ENCODE measurements at regions not wholly inside any gene's neighbourhood (a gene's known extent, or its start where the extent isn't known, plus 50 kb on each side); places are given as distances from the start of the nearest gene placed in this dataset.
A peak's percentile ranks its signal among the peaks of the same experiment; 100 is the strongest.
"Not testable (repeated sequence)": the region's sequence is repeated elsewhere in the genome, so short reads cannot be mapped to it uniquely, and the experiment has no call there.

DNA sequence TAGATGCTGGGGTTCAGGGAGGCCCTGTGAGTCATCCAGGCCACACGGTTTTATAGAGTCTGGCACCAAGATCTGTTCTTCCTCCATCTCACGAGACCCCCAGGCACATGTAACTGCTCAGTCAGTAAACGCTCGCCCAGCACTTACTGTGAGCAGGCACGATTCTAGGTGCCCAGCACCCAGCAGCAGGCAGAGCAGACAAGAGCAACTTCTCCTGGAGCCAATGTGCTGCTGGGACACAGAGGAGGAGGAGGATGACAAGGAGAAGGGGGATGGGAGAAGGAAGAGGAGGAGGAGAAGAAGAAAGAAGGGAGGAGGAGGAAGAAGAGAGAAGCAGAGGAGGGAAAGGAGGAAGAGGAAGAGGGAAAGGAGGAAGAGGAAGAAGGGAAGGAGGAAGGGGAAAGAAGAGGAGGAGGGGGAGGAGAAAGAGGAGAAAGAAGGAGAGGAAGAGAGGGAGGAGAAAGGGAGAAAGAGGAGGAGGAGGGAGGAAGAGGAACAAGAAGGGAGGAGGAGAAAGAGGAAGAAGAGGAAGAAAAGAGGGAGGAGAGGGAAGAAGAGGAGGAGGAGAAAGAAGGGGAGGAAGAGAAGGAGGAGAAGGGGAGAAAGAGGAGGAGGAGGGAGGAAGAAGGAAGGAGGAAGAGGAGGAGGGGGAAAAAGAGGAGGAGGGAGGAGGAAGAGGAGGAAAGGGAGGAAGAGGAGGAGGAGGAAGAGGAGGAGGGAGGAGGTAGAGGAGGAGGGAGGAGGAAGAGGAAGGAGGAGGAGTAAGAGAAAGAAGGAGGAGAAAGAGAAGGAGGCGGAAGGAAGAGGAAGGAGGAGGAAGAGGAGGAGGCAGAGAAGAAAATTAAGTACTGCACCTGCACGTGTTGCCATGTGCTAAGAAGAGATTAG lies 77.6 kb upstream of the RTL6 start:
- DNase-seq, result no peak

DNA sequence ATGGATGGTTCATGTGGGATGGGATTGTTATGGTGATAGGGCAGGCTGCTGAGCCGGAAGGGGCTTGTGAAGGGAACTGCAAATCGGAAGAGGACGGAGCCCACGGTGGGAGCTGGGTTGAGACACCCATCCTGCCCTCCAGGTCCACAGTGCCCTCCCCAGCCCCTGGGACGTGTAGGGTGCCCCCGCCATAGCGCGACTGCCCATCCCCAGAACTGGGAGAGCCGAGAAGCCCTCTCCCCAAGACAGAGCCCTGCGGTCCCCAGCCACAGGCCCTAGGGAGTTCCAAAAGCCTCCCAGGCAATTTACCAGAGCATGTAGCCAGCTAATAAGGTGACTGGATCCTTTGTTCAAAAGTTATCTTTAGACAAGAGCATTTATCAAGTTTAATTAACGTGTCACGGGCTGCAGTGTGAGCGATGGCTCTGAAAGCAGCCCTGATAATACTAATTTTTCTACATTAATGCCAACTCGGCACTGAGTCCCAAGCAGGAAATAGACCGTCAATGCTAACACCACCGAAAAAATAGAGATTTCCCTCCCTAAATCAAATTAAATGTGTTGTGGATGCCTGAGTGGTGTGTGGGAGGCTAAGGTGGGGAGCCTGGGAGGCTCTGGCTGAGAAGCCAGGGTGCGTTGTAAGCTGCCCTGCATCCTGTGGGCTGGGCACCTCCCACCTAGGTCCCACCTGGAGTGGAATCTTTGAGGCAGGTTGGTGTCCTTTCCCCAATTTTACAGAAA lies 76.8 kb upstream of the RTL6 start:
- no peak for DNase-seq

DNA sequence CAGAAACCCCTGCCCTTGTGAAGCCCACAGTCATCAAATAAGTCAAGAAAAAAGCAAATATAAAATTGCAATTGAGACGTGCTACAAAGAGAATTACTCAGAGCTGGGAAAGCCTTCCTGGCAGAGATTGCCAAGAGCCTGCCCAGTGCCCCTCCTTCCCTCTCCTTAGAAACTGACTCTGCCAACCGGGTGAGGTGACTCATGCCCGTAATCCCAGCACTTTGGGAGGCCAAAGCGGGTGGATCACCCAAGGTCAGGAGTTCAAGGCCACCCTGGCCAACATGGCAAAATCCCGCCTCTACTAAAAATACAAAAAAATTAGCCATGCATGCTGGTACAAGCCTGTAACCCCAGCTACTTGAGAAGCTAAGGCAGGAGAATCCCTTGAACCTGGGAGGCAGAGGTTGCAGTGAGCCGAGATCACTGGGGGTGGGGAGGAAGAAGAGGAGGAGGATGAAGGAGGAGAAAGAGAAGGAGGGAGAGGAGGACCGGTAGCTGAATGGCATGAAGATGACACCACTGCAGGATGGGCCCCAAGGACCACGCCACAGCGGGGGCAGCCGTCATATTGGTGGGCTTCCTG lies 76.1 kb upstream of the RTL6 start:
- DNase-seq, result no peak

DNA sequence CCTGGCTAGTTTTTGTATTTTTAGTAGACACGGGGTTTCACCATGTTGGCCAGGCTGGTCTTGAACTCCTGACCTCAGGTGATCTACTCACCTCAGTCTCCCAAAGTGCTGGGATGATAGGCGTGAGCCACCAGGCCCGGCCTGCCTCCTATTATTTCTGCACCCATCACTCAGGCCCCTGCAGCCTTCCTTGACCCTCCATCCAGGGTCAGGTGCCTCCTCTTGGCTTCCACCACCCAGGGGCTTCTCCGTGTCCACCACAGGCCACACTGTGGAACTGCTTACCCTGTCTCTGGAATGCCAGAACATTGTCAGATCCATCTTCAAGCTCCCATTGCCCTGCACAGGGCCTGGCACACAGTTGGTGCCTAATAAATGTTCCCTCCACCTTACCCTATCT lies 75.4 kb upstream of the RTL6 start:
- no peak for DNase-seq

DNA sequence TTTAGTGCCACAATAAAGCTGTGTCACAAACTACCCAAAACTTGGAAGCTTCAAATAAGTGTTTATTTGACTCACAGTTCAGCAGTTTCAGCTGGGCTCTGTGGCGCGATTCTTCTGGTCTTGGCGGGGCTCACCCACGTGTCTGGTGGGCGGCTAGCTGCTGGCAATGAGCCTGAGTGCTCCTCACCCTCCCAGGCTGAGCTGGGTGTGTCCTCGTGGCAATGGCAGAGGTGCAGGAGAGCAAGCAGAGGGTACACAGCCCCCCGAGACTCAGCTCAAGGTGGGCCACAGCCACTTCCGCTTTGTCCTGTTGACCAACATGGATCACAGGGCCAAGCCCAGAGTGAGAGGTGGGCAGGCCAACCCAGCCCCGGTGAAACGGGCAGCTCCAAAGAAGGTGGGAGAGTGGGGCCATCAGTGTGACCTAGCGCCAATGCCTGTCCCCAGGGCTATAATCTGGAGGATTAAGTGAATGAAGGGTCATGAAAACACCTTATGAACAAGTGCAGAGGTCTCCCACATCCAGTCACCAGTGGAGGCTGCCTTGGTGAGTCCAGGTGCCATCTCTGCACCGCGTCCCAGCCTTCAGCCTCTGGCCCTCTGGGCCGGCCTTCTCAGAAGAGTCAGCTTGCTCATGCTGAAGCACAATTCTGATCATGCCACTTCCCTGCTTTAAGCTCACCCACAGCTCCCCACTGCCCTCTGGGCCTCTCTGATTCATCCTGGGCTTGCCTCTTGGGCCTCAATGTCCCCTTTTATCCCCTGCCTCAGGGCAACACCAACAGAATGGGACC lies 74.6 kb upstream of the RTL6 start:
- DNase-seq, result no peak

DNA sequence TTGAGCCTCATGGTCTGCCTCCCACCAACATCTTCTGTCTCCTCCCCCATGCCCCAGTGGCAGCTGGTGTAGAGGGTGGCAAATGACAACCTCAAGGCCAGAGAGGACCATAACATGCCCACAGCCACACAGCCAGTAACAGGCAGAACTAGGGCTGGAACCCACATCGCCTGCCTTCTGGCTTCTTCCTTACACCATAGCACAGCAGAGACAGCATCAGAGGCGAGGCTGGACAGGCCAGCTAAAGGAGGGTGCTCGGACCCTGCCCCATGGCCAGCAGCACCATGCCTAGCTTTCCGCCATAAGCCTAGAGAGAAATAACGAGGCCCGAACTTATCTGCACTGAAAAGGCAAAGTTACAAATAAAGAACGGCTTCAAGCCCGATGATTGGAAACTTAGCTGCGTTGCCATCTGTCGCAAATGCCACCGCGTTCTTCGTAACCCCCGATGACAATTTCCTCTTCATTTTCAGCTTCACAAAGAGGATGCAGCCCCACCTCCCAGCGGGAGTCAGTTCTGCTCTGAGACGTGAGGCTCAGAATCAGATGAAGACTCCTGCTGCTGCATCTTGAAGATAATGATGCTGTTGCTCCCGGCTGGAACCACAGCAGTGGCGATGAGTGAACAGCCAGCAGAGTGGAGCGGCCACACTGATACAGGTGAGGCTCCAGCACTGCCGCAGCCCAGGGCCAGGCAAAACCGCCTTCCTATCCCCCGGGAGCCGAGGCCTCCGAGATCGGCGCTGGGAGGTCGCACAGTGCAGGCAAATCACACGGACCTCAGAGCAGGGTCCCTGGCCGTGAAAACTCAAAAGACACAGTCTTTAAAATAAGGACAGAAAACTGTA lies 73.8 kb upstream of the RTL6 start:
- DNase-seq, result no peak

DNA sequence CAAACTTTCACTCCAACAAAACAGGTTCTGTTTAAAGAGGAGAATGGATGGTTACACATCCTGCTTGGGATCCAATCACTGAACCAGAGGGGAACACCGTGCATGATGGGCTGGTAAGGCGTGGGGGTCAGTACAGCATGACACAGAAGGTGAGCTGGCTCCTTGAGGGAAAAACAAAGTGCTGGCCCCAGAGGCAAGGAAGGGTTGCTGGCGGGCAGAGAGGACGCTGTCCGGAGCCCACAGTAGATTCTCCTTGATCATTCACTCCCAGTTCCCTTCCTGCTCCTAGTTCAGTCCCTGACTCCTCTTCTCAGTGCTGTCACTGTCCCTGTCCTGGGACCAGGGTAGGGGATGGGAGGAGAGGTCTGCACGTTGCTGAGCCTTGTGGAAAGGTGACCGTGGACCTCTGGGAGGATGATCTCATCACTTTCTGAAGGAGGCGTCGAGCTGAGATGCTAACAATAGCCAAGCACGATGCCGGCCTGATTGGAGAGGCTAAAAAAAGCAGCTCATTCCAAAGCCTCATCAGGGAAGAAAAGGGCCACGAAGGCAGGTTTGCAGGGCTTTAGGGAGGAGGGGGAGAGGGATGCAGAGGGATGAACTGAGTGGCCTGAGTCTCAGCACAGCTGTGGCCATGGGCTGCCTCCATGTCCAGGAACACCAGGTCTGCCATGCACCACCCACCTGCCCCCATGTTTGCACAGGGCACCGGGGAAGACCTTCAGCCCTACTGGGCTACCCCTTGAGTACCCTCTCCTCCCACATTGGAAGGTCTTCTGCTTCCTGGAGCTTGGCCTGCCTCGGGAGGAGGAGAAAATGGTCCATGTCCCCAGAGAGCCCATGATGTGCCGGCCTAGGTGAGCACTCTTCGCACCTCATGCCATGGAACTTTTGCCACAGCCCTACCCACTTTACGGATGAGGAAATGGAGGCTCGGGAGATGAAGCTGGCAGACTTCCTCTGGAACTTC lies 72.7 kb upstream of the RTL6 start:
- DNase-seq, result no peak

DNA sequence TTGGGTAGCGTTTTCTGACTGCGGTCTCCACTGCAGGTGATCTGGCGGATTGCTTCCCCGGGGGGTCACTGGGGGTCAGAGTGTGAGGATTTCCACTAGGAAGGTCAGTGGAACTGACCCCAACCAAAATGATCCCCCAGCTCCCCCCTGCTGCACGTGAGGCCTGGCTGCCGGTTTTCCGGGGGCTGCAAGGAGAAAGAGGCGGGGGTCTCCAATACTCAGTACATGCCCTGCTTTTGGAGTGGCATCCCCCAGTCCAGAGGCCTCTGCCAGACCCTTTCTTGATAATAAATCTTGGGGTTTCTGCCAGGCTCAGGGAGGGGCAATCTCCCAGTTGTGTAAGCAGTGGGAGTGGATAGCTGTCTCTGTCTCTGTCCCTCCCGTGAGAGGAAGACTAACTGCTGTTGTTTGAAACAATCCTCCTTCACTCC lies 71.5 kb upstream of the RTL6 start:
- no peak for DNase-seq

DNA sequence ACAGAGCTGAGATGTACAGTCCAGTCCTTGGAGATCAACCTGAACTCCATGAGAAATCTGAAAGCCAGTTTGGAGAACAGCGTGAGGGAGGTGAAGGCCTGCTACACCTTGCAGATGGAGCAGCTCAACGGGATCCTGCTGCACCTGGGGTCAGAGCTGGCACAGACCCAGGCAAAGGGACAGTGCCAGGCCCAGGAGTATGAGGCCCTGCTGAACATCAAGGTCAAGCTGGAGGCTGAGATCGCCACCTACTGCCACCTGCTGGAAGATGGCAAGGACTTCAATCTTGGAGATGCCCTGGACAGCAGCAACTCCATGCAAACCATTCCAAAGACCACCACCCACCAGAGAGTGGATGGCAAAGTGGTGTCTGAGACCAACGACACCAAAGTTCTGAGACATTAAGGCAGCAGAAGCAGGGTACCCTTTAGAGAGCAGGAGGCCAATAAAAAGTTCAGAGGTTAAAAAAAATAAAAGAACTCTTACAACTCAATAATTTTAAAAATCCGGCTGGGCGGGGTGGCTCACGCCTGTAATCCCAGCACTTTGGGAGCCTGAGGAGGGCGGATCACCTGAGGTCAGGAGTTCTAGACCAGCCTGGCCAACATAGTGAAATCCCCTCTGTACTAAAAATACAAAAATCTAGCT lies 69.9 kb upstream of the RTL6 start:
- peak; percentile 48 to 70 for DNase-seq

DNA sequence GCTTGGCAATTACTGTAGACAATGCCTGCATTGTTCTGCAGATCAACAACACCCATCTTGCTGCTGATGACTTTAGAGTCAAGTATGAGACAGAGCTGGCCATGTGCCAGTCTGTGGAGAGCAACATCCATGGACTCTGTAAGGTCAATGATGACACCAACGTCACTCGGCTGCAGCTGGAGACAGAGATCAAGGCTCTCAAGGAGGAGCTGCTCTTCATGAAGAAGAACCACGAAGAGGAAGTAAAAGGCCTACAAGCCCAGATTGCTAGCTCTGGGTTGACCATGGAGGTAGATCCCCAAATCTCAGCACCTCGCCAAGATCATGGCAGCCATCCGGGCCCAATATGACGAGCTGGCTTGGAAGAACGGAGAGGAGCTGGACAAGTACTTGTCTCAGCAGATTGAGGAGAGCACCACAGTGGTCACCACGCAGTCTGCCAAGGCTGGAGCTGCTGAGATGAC lies 69.4 kb upstream of the RTL6 start:
- DNase-seq, result peak in 1 of 2 donors; percentile 23

DNA sequence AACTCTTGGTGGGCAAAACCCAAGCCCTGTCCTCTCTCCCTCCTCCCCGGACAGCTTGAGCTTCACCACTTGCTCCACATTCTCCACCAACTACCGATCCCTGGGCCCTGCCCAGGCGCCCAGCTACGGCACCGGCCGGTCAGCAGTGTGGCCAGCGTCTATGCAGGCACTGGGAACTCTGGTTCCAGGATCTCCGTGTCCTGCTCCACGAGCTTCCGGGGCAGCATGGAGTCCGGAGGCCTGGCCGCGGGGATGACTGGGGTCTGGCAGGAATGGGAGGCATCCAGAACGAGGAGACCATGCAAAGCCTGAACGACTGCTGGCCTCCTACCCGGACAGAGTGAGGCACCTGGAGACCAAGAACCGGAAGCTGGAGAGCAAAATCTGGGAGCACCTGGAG lies 68.9 kb upstream of the RTL6 start:
- no peak for DNase-seq

DNA sequence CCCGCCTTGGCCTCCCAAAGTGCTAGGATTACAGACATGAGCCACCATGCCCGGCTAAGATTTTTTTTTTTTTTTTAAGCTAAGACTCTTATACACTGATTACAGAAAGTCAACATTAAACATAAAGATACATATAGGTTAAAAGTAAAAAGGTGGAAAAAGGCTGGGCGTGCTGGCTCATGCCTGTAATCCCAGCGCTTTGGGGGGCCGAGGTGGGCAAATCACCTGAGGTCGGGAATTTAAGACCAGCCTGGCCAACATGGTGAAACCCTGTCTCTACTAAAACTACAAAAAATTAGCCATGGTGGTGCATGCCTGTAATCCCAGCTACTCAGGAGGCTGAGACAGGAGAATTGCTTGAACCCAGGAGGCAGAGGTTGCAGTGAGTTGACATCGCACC lies 64.6 kb upstream of the RTL6 start:
- not testable (repeated sequence) for DNase-seq

DNA sequence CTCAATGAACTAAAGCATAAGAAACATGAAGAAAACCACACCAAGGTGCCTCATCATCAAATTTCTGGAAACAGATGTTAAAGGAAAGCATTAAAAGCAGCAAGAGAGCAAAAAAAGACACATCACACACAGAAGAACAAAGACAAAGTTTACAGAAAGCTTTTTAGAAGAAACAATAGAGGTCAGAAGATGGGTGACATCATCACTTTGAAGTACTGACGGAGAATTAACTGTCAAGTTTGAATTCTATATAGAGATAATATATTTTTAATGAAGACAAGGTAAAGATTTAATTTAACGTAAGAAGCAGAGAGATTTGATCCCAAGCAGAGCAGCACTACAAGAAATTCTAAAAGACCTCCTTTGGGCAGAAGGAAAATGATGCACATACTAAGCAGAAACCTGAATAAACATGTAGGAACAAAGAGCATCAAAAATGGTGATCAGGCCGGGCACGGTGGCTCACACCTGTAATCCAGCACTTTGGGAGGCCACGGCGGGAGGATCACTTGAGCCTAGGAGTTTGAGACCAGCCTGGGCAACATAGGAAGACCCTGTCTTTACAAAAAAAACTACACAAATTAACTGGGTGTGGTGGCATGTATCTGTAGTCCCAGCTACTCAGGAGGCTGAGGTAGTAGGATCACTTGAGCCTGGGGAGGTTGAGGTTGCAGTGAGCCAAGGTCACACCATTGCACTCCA lies 63.3 kb upstream of the RTL6 start:
- DNase-seq, result no peak

DNA sequence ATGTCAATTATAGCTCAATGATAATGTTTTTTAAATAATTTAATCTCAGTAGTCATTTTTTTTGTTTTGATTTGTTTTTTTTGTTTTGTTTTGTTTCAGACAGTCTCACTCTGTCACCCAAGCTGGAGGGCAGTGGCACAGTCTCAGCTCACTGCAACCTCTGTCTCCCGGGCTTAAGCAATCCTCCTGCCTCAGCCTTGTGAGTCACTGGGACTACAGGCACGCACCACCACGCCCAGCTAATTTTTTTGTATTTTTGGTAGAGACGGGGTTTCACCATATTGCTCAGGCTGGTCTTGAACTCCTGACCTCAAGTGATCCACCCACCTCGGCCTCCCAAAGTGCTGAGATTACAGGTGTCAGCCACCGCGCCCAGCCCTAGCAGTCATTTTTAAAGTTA lies 60.6 kb upstream of the RTL6 start:
- peak; percentile 53 to 76 for DNase-seq

DNA sequence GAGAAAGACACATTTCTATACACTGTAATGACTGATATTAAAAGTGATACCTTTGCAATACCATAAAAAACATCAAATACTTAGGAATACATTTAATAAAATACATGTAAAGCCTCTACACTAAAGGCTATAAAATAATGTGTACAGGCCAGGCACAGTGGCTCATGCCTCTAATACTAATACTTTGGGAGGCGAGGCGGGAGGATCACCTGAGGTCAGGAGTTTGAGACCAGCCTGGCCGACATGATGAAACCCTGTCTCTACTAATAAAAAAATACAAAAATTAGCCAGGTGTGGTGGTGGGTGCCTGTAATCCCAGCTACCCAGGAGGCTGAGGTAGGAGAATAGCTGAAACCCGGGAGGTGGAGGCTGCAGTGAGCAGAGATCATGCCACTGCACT lies 59.8 kb upstream of the RTL6 start:
- DNase-seq, result not testable (repeated sequence)

DNA sequence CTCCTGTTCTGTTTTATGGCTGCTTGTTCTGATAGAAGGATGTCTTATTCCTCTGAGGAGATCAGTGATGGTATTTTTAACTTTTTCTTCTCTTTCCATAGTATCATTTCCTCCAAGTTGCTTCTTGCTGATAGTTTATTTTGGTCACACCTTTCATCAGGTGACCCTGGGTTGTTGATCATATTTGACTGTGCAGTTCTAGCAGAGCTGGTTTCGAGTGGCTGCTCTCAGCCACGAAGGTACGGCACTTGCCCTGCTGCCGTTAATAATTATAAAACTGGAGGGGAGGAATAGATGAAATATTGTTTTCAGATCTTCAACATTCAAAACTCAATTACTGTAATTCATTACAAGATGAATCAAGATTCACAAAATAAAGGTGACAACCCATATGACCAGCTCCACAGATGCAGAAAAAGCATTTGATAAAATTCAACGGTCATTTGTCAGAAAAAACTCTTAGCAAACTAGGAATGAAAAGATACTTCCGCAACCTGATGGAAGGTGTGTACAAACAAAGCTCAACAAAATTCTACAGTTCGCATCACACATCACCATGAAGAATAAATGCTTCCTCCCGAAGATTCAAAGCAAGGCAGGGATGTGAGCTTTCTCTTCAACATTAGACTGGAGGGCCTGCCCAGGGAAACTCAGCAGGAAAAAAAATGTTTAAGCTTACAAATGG lies 59.2 kb upstream of the RTL6 start:
- DNase-seq, result no peak

DNA sequence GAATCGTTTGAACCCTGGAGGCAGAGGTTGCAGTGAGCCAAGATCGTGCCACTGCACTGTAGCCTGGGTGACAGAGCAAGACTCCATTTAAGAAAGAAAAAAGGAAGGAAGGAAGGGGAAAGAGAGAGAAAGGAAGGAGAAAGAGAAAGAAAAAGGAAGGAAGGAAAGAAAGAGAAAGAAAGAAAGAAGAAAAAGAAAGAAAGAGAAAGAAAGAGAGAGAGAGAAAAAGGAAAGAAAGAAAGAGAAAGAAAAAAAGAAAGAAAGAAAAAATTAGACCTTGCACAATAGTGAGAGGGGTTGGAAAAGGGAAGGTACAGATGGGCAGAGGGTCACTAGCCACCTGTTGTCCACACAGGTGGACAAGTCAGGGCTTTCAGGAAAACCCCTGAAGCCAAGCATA lies 57.6 kb upstream of the RTL6 start:
- no peak for DNase-seq

DNA sequence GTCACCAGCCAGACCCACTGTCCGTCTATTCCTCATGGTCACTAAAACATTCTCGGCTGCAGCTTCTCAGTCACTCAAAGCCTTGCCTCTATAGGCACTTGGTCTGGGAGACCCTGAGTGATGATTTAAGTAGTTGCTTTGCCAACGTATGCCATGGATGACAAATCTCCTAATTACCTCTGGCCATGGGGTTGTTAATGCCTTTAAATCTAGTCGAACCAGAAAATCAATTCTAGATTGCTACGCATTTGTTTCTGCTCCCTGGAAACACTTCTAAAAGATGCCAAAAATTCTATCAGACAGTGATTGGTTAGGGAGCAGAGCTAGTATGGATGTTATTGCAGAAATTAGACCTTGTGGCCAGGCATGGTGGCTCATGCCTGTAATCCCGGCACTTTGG lies 57.0 kb upstream of the RTL6 start:
- no peak for DNase-seq

DNA sequence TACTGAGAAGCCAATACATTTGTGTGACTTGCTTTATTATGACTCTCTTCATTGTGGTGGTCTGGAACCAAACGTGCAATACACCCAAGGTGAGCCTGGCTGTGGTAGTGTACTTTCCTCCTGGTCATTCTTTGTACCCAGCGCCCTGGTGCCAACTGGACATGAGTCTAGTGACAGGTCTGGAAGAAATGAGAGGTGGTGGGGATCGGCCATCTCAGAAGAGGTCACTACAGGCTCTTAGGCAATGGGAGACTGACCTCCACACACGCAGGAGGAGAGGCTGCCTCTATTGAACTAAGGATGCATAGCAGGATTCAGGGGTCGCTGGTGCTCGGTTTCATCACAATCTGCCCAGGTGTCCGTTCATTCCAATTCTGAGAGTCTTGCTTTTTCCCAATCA lies 56.4 kb upstream of the RTL6 start:
- no peak for DNase-seq
